HG02852 (cell line): ENCODE measurements at regions not wholly inside any gene's neighbourhood (a gene's known extent, or its start where the extent isn't known, plus 50 kb on each side); places are given as distances from the start of the nearest gene placed in this dataset.

Experiments used
- ATAC-seq: cut with Tn5 transposase; IDR thresholded peaks from one replicate; pipeline ENCODE4 v1.9.1; 2021; ENCODE audit warnings: mild to moderate bottlenecking, moderate library complexity; ENCODE audit not compliant: unreplicated experiment

DNA sequence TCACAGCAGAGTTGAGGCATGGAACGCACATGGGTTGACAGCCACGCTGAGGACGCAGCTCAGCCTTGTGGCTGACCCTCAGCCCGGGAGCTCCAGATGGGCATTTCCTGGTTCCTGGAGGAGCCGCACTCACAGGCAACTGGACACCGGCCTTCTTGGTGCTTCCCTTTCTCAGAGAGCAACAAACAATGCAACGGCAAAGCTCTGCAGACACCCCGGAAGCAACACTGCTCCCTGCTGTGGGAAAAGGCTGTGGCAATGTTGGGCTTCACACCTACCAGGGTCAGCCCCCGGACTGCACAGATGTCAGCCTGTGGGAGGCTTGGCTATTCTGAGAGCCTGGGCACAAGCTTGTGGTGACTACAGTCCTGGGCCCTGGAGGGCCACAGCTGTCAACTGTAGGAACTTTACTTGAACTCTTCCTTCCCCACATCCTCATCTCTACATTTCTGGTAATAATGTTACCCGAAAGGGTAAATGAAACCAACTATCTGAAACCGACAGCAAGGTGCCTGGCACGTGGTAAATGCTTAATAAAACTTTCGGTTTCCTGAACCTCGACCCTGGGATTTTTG lies 597.5 kb upstream of the MKI67 start:
- no peak for ATAC-seq

DNA sequence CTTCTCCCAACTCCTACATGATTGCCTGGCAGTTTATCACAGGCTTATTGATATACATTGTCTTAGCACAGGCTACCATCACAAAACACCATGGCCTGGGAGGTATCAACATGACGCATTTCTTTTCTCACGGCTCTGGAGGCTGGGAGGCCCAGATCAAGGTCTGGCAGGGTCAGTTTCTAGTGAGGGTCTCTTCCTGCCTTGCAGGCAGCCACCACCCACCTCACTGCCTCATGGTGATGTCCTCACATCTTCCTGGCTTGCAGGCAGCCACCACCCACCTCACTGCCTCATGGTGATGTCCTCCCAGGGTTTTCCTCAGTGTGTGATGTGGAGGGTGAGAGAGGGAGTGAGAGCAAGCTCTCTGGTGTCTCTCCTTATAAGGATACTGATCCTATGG lies 599.3 kb upstream of the MKI67 start:
- no peak for ATAC-seq

DNA sequence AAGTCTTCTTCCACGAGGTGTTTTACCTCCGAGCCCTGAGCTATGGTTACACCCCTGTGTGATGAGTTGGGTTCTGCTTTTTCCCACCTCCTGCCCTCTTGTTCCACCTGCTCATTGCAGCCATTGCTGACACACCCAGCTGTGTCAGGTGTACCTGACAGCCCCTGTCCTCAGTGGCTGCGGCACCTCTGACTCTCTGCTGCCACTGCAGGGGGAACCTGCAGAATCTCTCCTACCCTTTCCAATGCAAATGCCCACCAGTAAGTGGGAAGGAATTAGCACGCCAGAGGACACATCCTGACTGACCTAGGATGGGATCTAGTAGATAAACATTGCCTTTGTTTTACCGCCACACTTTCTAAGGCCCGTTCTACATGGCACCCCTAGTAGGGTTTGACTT lies 600.9 kb upstream of the MKI67 start:
- no peak for ATAC-seq

DNA sequence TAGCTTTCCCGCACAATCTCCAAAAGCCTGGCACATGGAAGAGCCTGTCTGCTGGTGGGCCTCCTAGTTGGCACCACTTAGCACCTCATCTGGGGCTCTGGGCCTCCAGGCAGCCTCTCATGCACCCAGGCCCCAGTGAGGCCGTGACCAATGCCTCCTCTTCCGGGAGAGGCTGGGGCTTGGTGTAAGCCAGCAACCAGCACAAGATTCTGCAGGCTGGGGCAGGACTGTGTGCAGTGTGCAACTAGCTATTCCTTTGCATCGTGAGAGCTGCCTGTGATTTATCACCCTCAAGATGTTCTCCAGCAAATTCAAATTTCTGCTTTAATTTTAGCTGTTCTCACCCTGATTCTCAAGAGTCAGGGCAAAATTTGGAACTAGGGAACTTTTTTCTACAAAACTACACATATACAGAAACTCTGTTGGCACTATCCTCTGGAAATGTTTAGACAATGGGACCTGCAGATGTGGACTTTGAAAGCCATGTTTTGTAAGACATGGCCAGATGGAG lies 603.7 kb upstream of the MKI67 start:
- no peak for ATAC-seq

DNA sequence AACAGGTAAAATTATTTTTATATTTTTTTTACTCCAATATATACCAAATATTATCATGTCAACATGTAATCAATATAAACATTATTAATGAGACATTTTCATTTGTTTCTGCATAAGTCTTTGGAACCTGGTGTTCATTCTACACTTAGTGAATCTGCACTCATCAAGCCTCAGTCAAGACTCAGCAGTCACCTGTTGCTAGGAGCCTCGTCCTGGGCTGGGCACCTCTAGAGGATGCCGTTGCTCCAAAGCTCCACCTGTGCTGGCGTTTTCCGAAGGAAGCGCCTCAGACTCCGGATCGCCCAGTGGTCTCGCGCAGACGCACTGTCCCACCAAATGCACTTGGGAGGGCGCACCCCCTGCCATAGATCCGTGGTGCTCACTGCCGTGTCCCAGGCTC lies 604.7 kb upstream of the MKI67 start:
- ATAC-seq, result no peak

DNA sequence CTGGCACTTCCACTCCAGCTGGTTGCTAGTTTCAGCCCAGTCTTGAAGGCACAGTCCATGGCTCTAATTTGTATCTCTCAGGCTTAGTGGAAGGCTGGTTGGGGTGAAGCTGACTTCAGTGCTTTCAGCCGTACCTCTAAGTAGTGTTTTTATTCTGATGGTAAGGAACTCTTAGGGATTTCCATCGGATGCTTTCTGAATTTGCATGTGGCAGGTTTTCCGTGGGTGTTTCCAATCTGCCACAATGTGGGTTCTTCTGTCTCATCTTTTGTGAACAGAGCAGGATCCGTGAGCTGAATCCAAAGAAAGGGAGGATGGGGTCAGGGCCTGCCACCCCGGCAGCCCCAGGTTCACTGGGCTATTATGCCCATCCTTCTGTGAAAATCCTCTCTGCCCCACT lies 607.9 kb upstream of the MKI67 start:
- no peak for ATAC-seq

DNA sequence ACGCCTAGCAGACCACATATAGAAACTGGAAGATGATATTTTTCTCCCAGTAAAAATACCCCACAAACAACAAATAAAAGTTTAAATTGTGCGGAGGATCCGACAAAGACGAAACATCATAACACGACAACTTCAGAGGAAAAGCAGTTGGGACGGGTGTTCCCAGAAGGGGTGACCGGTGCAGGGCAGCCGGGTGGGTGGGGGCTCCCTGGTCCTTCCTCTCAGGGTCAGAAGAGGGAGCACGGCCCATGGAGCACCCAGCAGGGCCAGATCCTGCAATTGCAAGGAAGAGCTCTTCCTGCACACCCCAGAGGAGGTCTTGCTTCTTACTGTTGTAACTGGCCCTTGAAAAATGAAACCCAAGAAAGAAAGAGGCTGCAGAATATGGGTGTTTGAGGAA lies 608.5 kb upstream of the MKI67 start:
- ATAC-seq, result no peak

DNA sequence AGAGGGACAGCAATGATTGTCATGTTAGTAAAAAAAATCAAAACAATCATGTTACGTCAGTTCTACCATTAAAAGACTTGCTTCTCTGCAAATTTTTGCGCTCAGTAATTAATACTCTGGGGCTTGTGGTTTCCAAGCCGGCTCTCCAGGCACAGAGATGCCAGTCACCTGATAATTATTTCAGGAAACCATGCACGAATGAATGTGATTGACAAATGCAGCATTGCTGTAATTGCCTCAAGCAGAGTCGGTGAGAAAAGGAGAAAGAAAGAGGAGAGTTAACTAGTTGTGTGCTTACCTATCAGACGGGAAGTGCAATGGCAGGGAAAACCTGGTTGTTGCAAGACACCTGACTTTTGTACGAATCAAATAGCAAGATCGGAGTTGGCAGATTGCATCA lies 609.8 kb upstream of the MKI67 start:
- no peak for ATAC-seq

DNA sequence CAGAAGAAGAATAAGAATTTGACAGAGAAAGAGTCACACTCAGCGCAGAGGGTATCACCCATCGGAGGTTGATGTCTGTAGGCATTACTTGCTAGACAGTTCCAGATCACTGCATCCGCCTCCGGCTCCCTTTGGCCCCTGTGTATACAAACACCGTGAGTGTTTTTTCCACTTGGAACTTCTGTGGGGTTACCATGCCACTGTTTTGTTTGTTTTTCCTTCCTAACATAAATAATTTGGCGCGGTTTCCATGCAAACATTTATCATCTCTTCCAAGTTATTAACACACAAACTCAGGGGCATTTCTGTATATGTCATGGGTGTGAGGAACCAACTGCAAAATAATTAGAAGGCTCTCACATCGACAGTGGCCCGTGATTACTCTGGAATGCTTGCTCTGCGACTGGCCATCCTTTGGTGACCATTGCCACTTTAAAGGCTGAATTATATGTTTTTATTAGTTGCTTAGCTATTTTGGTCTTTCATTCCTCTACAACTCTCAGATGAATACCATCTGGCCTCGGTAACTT lies 612.2 kb upstream of the MKI67 start:
- no peak for ATAC-seq

DNA sequence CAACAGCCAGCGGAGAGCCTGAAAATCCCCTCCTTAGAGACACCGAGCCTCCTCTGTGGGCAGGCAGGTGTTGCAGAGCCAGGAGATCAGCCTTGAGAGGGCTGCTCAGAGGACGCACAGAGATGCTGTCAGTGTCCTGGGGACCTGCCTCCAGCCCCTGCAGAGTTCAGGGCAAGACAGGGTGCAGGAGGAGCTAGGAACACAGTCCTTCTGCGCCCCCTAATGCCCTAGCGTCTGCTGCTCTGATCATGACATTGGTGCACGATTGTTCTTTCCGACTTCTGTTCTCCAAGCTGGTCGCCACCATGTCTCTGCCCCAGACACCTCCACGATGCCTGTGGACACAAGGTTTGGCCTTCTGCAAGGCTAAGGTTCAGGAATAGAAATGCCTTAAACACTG lies 613.7 kb upstream of the MKI67 start:
- no peak for ATAC-seq

DNA sequence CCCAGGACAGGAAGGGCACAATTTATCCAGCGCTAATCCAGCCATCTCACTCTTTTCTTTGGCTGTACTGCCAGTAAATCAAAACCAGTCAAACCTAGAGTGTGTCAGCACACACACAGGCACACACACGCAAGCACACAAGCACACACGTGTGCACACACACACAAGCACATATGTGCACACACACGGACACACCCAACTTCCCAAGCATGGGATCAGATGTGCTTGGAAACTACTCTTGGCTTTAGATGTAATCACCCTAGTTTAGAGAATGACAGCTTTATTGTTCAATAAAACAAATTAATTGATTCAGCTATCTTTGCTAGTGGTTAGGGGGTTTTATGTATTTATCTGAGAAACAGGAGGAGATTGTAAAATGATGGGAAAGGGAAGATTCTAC lies 615.0 kb upstream of the MKI67 start:
- no peak for ATAC-seq

DNA sequence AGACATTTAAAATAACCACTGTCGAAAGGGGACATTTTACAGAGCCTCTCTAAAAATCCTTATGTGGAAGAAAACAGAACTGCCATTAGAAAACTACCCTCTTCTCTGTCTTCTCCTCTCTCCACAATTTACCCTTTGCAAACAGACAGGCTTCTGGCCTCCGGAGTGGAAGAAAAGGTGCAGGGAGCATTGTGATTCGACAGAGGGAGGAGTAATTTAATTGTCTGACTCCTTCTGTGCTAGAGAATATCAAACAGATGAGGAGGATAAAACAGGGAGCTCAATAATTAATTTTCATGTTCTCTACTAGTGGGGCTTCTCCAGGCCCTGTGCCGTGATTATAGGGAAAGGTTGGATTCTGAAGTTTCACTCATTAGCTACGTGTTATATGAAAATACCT lies 615.5 kb upstream of the MKI67 start:
- ATAC-seq, result no peak

DNA sequence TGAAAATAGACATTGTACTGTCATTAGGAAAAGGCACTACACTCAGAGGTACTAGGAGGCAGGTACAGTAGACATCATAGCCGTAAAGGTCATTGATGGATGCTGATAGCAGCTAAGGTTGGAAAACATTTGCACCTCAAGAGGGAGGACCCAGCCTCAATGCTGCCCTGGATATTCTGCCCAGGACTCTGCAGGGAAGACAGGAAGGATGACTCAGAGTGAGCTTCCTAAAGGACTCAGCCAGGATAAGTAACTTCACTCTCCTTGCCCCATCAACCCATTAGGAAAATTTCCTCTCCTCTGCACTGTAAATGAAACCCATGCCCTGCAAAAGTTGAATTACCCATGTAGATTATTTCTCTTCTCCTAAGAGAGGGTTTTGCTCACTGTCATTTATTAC lies 617.9 kb upstream of the MKI67 start:
- no peak for ATAC-seq

DNA sequence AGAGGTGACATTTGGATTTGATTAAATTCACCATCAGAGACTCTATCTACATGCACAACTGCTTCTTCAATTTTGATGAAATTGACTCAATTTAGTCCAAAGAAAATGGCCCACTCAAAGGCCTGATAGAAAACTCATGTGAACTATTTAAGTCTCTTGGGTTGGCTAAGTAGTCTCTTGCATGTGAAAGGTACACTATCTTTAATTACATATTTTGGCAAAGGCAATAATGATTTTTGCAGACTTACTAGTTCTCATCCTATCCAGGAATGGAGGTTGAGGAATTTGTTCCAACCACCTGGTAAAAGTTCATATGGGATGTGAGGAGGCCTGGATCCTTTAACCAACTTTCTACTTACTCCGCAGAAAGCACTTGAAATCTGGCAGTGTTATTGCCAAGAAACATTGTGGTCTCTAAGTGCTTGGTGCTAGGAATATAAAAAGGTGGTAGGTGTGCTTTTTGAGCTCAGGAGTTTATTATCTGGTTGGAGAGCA lies 618.6 kb upstream of the MKI67 start:
- no peak for ATAC-seq

DNA sequence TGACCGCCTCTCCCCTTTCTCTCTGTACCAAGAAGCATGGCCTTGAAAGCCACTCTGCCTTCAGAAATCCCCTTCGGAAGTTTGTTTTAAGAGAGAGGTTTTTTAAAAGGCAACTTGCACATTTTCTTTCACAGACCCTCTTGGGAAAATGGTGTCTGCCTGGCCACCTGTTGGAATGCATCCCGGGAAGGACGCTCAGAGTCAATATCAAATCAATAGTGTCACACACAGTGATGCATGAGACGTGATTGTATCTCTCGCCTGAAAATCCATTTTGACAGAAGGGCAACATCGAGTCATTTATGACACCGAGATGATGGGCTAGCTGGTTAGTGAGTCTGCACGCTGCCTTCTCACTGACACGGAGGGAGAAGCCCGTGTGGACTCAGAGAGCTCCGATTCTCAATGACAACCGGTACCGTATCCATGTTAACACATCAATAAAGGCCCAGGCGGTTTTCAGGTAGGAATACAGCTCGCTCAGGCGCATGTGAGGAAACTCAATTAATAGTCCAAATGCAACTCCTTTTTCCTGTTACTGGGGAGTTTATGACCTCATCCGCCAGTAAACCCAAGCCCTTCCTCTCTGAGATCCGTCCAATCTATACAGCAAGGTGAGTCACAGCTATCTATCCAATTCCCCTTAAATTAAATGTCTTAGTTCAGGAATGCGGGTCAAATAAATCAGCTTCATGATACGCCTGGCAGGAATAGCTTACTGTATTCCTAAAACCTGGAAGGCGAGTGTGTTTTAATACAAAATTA lies 621.5 kb upstream of the MKI67 start:
- ATAC-seq, result no peak

DNA sequence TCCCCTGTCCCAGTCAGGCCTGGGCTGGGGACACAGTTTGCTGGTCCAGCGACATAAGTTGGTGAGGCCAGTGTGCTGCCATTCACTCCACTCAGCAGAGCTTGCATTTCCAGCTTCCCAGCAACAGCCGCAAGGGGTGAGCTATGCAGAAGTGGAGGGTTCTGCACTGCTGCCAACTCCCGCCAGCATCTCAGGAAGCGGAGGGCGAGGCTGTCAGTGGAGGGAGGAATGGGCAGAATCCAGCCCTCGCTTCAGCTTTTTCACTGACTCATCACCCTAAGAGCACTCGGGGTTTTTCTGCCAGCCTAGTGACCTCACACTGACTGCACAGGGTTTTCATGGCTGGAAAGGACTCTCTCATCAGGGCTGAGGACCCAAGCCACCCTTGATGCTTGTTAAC lies 625.1 kb upstream of the MKI67 start:
- no peak for ATAC-seq

DNA sequence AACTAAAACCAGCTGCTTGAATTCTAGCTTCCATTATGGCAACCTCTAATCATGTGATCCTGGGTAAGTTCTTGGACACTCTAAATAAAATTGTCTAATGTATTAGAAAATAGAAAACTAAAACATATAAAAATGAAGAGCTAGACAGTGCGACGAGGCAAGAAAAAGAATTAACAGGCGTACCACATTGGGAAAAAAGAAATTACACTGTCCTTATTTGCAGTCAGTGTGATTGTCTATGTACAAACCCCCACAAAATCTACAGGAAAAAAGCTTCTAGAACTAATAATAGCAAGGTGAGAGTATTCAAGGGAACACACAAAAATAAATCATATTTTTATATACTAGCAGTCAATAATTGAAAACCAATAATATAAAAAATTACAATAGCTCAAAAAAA lies 625.6 kb upstream of the MKI67 start:
- no peak for ATAC-seq

DNA sequence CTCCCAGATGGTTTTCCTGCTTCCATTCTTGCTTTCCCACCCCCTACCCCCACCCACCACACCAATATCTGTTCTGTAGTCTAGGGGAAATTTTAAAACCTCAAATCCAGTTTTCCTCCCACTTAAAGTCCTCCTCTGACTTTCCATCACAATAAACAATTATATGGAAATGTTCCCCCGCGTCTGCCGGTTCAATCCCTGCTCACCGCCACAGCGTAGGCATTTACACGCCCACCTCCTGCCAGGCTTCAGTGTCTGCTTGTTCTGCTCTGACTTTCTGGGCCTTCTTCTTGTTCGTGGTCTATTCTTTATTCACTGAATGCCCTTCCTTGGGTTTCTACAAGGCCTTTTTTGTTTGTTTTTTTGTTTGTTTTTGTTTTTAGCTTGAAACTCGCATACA lies 633.0 kb upstream of the MKI67 start:
- ATAC-seq, result no peak

DNA sequence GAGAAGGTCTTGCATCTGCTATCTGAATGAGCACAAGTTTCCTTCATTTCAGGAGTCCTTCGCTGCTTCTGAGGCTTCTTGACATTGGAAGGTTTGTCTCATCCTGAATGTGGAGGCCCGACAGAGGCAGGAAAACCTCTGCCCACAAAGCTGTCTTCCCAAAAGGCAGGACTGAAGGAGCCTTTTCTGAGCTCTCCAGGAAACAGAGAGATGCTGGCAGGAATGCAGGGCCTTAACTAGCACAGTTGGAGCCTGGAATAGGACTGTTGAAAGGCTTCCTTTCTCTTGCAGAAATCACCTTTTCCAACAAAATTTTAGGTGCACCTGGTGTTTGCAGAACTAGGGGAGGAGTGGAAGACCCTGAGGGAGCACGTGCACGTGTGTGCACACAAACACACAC lies 637.4 kb upstream of the MKI67 start:
- ATAC-seq, result no peak

DNA sequence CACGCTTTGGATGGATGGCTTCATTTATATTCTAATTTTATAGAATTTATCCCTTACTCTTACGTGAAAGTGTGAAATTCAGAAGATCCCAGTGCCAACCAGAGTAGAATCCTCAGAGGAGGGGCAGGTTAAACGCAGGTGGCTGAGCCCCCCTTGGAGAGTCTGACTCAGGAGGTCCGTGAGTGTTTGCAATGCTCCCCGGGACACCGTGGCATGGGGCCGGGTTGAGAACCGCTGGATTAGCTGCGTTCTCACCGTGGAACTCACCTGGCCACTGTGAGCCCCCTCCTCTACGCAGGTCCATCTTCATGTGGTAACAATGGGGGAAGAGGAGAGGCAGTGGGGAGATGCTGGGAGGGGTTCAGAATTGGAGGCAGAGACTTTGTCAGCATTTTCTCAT lies 638.0 kb upstream of the MKI67 start:
- ATAC-seq, result no peak

DNA sequence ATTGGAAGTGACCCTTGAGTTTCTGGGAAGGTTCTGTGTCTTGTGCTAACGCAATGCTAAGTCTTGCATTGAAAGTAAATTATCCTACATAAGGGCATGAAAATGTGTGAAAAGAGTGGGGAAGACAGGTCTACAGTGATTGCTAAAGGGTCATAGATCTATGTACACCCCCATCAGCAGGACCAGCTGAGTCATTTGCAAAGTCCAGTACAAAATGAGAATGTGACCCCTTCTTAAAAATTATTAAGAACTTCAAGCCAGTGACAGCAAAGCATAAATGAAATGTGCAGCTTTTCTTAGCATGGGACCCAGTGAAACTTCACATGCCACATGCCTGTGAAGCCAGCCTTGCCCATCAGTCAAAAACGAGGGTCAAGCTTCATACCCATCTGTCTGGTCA lies 640.7 kb upstream of the MKI67 start:
- no peak for ATAC-seq

DNA sequence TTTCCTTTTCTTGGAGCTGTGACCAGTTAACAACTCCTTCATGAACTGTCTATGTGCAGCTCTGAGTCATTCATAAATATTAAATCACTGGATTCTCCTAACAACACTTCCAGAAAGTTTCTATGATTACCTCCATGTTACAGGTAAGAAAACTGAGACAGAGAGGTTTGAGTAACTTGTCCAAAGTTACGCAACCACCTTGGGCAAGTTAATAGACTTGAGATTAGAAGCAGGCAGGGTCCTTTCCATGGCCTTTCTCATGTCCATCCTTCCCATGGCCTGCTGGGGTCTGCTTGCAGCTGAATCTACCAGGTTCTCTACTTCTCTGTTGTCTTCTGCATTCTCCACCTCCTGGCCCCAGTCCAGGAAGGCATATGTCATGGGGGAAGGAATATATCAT lies 648.8 kb upstream of the MKI67 start:
- ATAC-seq, result no peak
